ENCODE measurements at regions not wholly inside any gene's neighbourhood (a gene's known extent, or its start where the extent isn't known, plus 50 kb on each side); places are given as distances from the start of the nearest gene placed in this dataset.

GRCh38 chr9:118596374-118597015 lies 772.7 kb downstream of the BRINP1 start:
- DNase-seq: no peak

GRCh38 chr9:118606668-118607067 lies 762.6 kb downstream of the BRINP1 start:
- DNase-seq: no peak

GRCh38 chr9:118609355-118610044 lies 759.7 kb downstream of the BRINP1 start:
- no peak for DNase-seq

- no peak for DNase-seq
These were observed 757.0 kb downstream of the BRINP1 start for GRCh38 chr9:118612201-118612600.

- no peak for DNase-seq
These were observed 755.2 kb downstream of the BRINP1 start for GRCh38 chr9:118613996-118614395.

- DNase-seq: no peak
These were observed 751.2 kb downstream of the BRINP1 start for GRCh38 chr9:118618084-118618483.

- no peak for DNase-seq
These were observed 750.4 kb downstream of the BRINP1 start for GRCh38 chr9:118618849-118619248.

- no peak for DNase-seq
These were observed 744.6 kb downstream of the BRINP1 start for GRCh38 chr9:118624608-118625007.

GRCh38 chr9:118630079-118630478 lies 739.2 kb downstream of the BRINP1 start:
- no peak for DNase-seq

- DNase-seq: no peak
These were observed 738.2 kb downstream of the BRINP1 start for GRCh38 chr9:118630931-118631595.

- DNase-seq: no peak
These were observed 737.3 kb downstream of the BRINP1 start for GRCh38 chr9:118631956-118632355.

GRCh38 chr9:118635416-118635815 lies 733.8 kb downstream of the BRINP1 start:
- DNase-seq: no peak

GRCh38 chr9:118637681-118638080 lies 731.6 kb downstream of the BRINP1 start:
- DNase-seq: no peak

- DNase-seq: no peak
These were observed 728.2 kb downstream of the BRINP1 start for GRCh38 chr9:118640836-118641560.

- DNase-seq: no peak
These were observed 726.1 kb downstream of the BRINP1 start for GRCh38 chr9:118643118-118643517.

- DNase-seq: no peak
These were observed 725.2 kb downstream of the BRINP1 start for GRCh38 chr9:118644066-118644465.

- DNase-seq: no peak
These were observed 721.9 kb downstream of the BRINP1 start for GRCh38 chr9:118647331-118647730.

- no peak for DNase-seq
These were observed 718.8 kb downstream of the BRINP1 start for GRCh38 chr9:118650417-118650816.

- DNase-seq: no peak
These were observed 717.7 kb downstream of the BRINP1 start for GRCh38 chr9:118651511-118651910.

- no peak for DNase-seq
These were observed 717.0 kb downstream of the BRINP1 start for GRCh38 chr9:118652258-118652657.

- no peak for DNase-seq
These were observed 716.3 kb downstream of the BRINP1 start for GRCh38 chr9:118652912-118653311.

- DNase-seq: no peak
These were observed 710.2 kb downstream of the BRINP1 start for GRCh38 chr9:118659011-118659410.

GRCh38 chr9:118665226-118665919 lies 703.9 kb downstream of the BRINP1 start:
- DNase-seq: no peak
